IPS-20b (cell line): ENCODE measurements at regions not wholly inside any gene's neighbourhood (a gene's known extent, or its start where the extent isn't known, plus 50 kb on each side); places are given as distances from the start of the nearest gene placed in this dataset.
"Not testable (repeated sequence)": the region's sequence is repeated elsewhere in the genome, so short reads cannot be mapped to it uniquely, and the experiment has no call there.

Experiments used
- H3K27ac ChIP-seq: one replicate; pipeline ENCODE4 v1.5.1; 2013; ENCODE audit warnings: low read length
- H3K27me3 ChIP-seq: 2 replicates; pipeline ENCODE4 v1.6.1; 2013; ENCODE audit warnings: mild to moderate bottlenecking, low read length, inconsistent platforms; ENCODE audit not compliant: insufficient read depth
- H3K36me3 ChIP-seq: 2 replicates; pipeline ENCODE4 v1.6.1; 2013; ENCODE audit warnings: low read depth, mild to moderate bottlenecking, inconsistent platforms, low read length, moderate library complexity; ENCODE audit not compliant: insufficient read depth
- H3K4me1 ChIP-seq: 2 replicates; pipeline ENCODE4 v1.6.1; 2013; ENCODE audit warnings: mild to moderate bottlenecking, control low read depth, inconsistent platforms, low read length, moderate library complexity; ENCODE audit not compliant: insufficient read depth
- H3K4me3 ChIP-seq: 2 replicates; pipeline ENCODE4 v1.5.1; 2013; ENCODE audit warnings: mild to moderate bottlenecking, low read length, inconsistent platforms
- H3K9ac ChIP-seq: 2 replicates; pipeline ENCODE4 v1.6.1; 2013; ENCODE audit warnings: low read depth, mild to moderate bottlenecking, inconsistent platforms, low read length, moderate library complexity
- H3K9me3 ChIP-seq: 2 replicates; pipeline ENCODE4 v1.6.1; 2013; ENCODE audit warnings: mild to moderate bottlenecking, low read depth, low read length, inconsistent platforms; ENCODE audit not compliant: insufficient read depth

- Histone ChIP-seq H3K4me1 (no peaks in the 10 kb centered on the region), H3K4me3 (no peak overlapping the region), H3K27ac (no peak overlapping the region), H3K9me3 (peaks cover 36% of the 10 kb centered on the region), H3K27me3 (no peaks in the 10 kb centered on the region), H3K36me3 (no peaks in the 10 kb centered on the region), H3K9ac (no peak overlapping the region)
Measured at GRCh38 chr14:85057221-85057620, 472.7 kb upstream of the FLRT2 start.

- Histone ChIP-seq H3K4me3 (no peak overlapping the region), H3K27me3 (no peaks in the 10 kb centered on the region), H3K9ac (no peak overlapping the region), H3K27ac (no peak overlapping the region), H3K4me1 (no peaks in the 10 kb centered on the region), H3K36me3 (no peaks in the 10 kb centered on the region), H3K9me3 (peaks cover 27% of the 10 kb centered on the region)
Measured at GRCh38 chr14:85058150-85058549, 471.8 kb upstream of the FLRT2 start.

- Histone ChIP-seq H3K4me3 (no peak overlapping the region), H3K9me3 (peaks cover 8% of the 10 kb centered on the region; the same call in 1 of the 2 replicates), H3K36me3 (no peaks in the 10 kb centered on the region), H3K9ac (no peak overlapping the region), H3K4me1 (no peaks in the 10 kb centered on the region), H3K27ac (no peak overlapping the region), H3K27me3 (no peaks in the 10 kb centered on the region)
Measured at GRCh38 chr14:85060121-85060520, 469.8 kb upstream of the FLRT2 start.

GRCh38 chr14:85061256-85061655 is 468.7 kb upstream of the FLRT2 start:
- no peaks in the 10 kb centered on the region for H3K36me3 ChIP-seq
- no peaks in the 10 kb centered on the region for H3K27me3 ChIP-seq
- H3K4me3 ChIP-seq: no peak overlapping the region
- H3K9ac ChIP-seq: no peak overlapping the region
- H3K4me1 ChIP-seq: no peaks in the 10 kb centered on the region
- H3K27ac ChIP-seq: no peak overlapping the region
- H3K9me3 ChIP-seq: no peaks in the 10 kb centered on the region

- Histone ChIP-seq H3K9me3 (no peaks in the 10 kb centered on the region), H3K27ac (no peak overlapping the region), H3K27me3 (no peaks in the 10 kb centered on the region), H3K9ac (no peak overlapping the region), H3K4me3 (no peak overlapping the region), H3K4me1 (no peaks in the 10 kb centered on the region), H3K36me3 (no peaks in the 10 kb centered on the region)
Measured at GRCh38 chr14:85063747-85064146, 466.2 kb upstream of the FLRT2 start.

GRCh38 chr14:85071447-85071846 is 458.5 kb upstream of the FLRT2 start:
- Histone ChIP-seq H3K27ac (no peak overlapping the region), H3K27me3 (no peaks in the 10 kb centered on the region), H3K36me3 (no peaks in the 10 kb centered on the region), H3K4me3 (no peak overlapping the region), H3K9me3 (no peaks in the 10 kb centered on the region), H3K4me1 (no peaks in the 10 kb centered on the region), H3K9ac (no peak overlapping the region)

GRCh38 chr14:85074955-85075354 is 455.0 kb upstream of the FLRT2 start:
- no peak overlapping the region for H3K27ac ChIP-seq

GRCh38 chr14:85075694-85076476 is 454.1 kb upstream of the FLRT2 start:
- Histone ChIP-seq H3K4me3 (no peak overlapping the region), H3K9me3 (no peaks in the 10 kb centered on the region), H3K27me3 (no peaks in the 10 kb centered on the region), H3K27ac (no peak overlapping the region), H3K9ac (no peak overlapping the region), H3K4me1 (no peaks in the 10 kb centered on the region), H3K36me3 (no peaks in the 10 kb centered on the region)

More at GRCh38 chr14:85074955-85075354, 455.0 kb upstream of the FLRT2 start:
- H3K9me3 ChIP-seq: no peaks in the 10 kb centered on the region
- H3K36me3 ChIP-seq: no peaks in the 10 kb centered on the region
- no peaks in the 10 kb centered on the region for H3K4me1 ChIP-seq
- no peak overlapping the region for H3K9ac ChIP-seq
- H3K4me3 ChIP-seq: no peak overlapping the region
- no peaks in the 10 kb centered on the region for H3K27me3 ChIP-seq

- not testable (repeated sequence) for H3K9ac ChIP-seq, H3K36me3 ChIP-seq, H3K27me3 ChIP-seq, H3K27ac ChIP-seq, H3K4me1 ChIP-seq, H3K9me3 ChIP-seq, H3K4me3 ChIP-seq
Measured at GRCh38 chr14:85077716-85078115, 452.2 kb upstream of the FLRT2 start.

GRCh38 chr14:85079842-85080730 is 449.9 kb upstream of the FLRT2 start:
- H3K4me3 ChIP-seq: no peak overlapping the region
- H3K27me3 ChIP-seq: no peaks in the 10 kb centered on the region
- no peak overlapping the region for H3K27ac ChIP-seq
- no peak overlapping the region for H3K9ac ChIP-seq
- H3K9me3 ChIP-seq: no peaks in the 10 kb centered on the region
- no peaks in the 10 kb centered on the region for H3K4me1 ChIP-seq
- no peaks in the 10 kb centered on the region for H3K36me3 ChIP-seq

GRCh38 chr14:85084344-85084743 is 445.6 kb upstream of the FLRT2 start:
- Histone ChIP-seq H3K9ac (no peak overlapping the region), H3K4me1 (no peaks in the 10 kb centered on the region), H3K4me3 (no peak overlapping the region), H3K9me3 (no peaks in the 10 kb centered on the region), H3K36me3 (no peaks in the 10 kb centered on the region), H3K27ac (no peak overlapping the region), H3K27me3 (no peaks in the 10 kb centered on the region)

- Histone ChIP-seq H3K9ac (no peak overlapping the region), H3K27ac (no peak overlapping the region), H3K36me3 (no peaks in the 10 kb centered on the region), H3K9me3 (no peaks in the 10 kb centered on the region), H3K4me1 (no peaks in the 10 kb centered on the region), H3K4me3 (no peak overlapping the region), H3K27me3 (no peaks in the 10 kb centered on the region)
Measured at GRCh38 chr14:85085981-85086380, 444.0 kb upstream of the FLRT2 start.
